Stimulated activated CD4-positive, alpha-beta T cell treated with anti-CD3 and anti-CD28 coated beads, TNF-alpha, amount 100 ng/mL, for 1 hour (primary cell): ENCODE measurements at regions not wholly inside any gene's neighbourhood (a gene's known extent, or its start where the extent isn't known, plus 50 kb on each side); places are given as distances from the start of the nearest gene placed in this dataset.
A peak's percentile ranks its signal among the peaks of the same experiment; 100 is the strongest.
"Not testable (repeated sequence)": the region's sequence is repeated elsewhere in the genome, so short reads cannot be mapped to it uniquely, and the experiment has no call there.

Experiments
- DNase-seq, 3 donors: peaks; one replicate each; pipeline ENCODE4 v3.0.0-alpha.2; 2020; ENCODE audit warnings: low read depth in 3 of 3, low spot score in 1 of 3

DNA sequence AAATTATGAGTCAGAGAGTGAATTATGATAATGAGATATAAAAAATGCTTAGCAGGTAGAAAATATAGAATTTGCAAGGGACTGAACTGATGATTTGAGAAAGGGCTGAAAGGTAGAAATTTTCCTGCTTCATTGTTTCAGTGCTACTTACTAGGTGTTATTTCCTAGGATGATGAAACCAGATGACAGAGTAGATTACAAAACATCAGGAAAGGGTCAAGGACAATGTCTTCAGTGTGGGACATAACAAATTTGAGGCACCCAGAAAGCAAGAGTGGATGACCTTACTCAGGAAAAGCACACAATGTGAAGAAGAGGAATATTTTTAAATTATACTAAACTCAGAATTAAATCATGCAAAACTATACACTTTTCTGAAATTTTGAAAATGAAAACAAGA lies 102.1 kb downstream of the SHCBP1 start:
- DNase-seq: no peak

DNA sequence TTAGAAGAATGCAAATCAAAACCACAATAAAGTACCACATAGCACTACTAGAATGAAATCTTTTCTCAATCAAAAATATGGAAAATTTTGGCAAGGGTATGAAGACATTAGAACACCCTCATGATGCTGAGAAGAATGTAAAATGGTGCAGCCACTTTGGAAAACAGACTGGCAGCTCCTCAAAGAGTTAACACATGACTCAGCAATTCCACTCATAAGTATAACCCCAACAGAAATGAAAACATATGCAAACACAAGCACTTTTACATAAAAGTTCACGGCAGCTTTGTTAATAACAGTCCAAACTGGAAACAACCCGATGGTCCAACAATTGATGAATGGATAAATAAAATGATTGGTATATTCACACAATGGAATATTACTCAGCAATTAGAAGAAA lies 124.5 kb downstream of the SHCBP1 start:
- no peak for DNase-seq

DNA sequence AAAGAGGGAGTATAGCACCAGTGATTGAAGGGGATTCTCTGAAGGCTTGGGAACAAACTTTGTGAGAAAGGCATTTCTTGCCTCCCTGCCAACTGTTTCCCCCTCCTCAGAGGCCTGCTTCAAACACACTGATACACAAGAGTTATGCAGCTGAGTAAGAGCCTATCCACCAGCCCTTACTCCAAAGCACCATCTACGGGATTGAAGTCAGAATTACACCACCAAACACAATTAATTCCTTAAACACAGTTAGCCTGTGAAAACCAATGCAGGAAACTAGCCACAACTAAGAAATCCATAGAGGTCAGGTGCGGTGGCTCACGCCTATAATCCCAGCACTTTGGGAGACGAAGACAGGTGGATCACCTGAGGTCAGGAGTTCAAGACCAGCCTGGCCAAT lies 138.3 kb downstream of the SHCBP1 start:
- no peak for DNase-seq

DNA sequence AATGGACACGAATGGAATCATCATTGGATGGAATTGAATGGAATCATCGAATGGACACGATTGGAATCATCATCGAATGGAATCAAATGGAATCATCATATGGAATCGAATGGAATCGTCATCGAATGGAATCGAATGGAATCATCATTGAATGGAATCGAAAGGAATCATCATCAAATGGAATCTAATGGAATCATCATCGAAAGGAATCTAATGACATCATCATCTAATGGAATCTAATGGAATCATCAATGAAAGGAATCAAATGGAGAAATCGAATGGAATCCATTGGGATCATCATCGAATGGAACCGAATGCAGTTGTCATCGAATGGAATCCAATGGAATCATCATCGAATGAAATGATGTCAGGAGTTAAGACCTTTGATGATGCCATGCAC lies 154.9 kb downstream of the SHCBP1 start:
- no peak for DNase-seq

DNA sequence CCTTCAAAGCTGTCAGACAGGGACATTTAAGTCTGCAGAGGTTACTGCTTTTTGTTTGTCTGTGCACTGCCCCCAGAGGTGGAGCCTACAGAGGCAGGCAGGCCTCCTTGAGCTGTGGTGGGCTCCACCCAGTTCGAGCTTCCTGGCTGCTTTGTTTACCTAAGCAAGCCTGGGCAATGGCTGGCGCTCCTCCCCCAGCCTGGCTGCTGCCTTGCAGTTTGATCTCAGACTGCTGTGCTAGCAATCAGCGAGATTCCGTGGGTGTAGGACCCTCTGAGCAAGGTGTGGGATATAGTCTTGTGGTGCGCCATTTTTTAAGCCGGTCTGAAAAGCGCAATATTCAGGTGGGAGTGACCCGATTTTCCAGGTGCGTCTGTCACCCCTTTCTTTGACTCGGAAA lies 166.4 kb downstream of the SHCBP1 start:
- not testable (repeated sequence) for DNase-seq

DNA sequence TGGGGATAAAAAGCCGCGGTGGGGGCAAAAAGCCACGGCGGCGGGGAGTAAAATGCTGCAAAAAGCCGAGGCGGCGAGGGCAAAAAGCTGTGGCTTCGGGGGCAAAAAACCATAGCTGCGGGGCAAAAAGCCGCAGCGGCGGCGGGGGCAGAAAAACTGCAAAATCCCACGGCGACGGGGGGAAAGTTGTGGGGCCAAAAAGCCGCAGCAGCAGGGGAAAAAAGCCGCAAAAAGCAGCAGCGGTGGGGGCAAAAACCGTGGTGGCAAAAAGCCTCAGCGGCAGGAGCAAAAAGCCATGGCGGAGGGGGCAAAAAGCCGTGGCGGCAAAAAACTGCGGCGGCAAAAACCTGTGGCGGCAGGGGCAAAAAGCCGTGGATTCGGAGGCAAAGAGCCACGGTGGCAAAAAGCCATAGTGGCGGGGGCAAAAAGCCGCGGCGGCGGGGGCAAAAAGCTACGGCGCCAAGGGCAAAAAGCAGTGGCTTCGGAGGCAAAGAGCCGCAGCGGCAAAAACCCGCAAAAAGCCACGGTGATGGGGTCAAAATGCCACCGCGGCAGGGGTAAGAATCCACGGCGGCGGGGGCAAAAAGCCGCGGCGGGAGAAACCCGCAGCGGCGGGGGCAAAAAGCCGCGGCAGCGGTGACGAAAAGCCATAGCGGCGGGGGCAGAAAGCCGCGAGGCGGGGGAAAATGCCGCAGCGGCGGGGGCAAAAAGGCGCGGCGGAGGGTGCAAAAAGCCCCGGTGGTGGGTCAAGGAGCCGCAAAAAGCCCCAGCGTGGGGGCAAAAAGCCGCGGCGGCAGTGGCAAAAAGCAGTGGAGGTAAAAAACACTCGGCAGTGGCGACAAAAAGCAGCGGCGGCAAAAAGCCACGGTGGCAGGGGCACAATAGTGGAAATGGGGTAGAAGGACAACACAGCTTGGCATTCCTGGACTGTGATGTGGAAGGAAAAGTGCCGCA lies 192.8 kb downstream of the SHCBP1 start:
- DNase-seq: no peak

DNA sequence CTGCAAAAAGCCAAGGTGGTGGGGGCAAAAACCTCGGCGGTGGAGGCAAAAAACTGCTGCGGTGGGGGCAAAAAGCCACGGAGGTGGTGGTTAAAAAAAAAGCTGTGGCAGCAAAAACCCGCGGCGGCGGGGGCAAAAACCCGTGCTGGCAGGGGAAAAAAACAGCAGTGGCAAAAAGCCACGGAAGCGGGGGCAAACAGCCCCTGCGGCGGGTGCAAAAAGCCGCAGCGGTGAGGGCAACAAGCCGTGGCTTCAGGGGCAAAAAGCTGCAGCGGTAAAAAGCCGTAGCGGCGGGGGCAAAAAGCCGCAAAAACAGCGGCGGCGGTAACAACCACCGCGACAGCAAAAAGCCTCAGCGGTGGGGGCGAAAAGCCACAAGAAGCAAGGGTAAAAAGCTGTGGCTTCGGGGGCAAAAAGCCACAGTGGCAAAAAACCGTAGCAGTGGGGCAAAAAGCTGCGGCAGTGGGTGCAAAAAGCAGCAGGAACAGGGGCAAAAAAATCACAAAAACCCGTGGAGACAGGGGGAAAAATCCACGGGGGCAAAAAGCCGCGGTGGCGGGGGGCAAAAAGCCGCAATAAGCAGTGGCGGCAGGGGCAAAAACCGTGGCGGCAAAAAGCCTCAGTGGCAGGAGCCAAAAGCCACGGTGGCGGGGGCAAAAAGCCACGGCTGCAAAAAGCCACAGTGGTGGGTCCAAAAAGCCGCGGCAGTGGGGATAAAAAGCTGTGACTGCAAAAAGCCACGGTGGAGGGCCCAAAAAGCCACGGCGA lies 193.7 kb downstream of the SHCBP1 start:
- no peak for DNase-seq

DNA sequence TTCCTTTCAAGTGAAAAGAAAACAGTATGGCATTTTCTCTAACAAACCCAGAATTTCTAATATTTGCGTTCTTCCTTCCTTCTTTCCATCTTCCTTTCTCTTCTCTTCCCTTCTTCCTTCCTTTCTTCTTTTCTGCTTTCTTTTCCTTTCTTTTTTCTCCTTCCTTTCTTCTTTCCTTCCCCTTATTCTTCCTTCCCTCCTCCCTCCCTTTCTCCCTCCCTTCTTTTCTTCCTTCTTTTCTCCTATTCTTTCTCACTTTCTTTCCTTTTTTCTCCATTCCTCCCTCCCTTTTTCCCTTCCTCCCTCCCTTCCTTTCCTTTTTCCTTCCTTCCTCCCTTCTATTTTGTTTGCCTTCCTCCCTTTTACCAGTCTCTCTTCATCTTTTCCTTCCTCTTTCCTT lies 194.8 kb downstream of the SHCBP1 start:
- no peak for DNase-seq

DNA sequence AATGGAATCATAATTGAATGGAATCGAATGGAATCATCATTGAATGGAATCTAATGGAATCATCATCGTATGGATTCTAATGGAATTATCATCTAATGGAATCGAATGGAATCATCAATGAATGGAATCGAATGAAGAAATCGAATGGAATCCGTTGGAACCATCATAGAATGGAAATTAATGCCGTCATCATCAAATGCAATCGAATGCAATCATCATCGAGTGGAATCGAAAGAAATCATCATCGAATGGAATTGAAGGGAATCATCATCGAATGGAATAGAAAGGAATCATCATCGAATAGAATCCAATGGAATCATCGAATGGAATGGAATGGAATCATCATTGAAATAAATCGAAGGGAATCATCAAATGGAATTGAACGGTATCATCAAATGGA lies 217.2 kb downstream of the SHCBP1 start:
- no peak for DNase-seq

DNA sequence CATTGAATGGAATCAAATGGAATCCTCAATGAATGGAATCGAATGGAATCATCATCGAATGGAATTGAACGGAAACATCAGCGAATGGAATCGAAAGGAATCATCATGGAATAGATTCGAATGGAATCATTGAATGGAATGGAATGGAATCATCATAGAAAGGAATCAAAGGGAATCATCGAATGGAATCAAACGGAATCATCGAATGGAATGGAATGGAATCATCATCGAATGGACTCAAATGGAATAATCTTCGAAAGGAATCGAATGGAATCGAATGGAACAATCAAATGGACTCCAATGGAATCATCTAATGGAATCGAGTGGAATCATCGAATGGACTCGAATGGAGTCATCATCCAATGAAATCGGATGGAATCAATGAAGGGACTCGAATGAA lies 222.6 kb downstream of the SHCBP1 start:
- not testable (repeated sequence) for DNase-seq

DNA sequence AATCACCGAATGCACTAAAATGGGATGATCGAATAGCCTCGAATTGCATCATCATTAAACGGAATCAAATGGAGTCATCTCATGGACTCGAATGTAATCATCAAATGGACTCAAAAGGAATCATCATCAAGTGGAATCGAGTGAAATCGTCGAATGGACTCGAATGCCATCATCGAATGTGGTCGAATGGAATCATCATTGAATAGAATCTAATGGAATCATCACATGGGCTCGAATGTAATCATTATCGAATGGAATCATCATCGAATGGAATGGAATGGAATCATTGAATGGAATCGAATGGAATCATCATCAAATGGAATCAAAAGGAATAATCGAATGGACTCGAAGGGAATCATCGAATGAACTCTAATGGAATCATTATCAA lies 224.3 kb downstream of the SHCBP1 start:
- not testable (repeated sequence) for DNase-seq

DNA sequence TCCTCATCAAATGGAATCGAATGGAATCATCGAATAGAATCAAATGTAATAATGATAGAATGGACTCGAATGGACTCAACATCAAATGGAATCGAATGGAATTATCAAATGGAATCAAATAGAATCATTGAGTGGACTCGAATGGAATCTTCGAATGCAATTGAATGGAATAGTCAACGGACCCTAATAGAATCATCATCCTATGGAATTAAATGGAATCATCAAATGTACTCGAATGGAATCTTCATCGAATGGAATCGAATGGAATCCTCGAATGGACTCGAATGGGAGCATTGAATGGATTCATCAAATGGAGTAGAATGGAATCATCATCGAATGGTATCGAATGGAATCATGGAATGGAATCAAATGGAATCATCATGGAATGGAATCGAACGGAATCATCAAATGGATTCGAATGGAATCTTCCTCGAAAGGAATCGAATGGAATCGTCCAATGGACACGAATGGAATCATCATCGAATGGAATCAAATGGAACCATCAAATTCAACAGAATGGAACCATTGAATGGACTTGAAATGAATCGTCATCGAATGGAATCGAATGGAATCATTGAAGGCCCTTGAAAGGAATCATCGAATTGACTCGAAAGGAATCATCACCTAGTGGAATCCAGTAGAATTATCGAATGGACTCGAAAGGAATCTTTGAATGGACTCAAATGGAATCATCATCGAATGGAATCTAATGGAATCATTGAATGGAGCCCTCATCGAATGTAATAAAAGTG lies 224.9 kb downstream of the SHCBP1 start:
- not testable (repeated sequence) for DNase-seq

DNA sequence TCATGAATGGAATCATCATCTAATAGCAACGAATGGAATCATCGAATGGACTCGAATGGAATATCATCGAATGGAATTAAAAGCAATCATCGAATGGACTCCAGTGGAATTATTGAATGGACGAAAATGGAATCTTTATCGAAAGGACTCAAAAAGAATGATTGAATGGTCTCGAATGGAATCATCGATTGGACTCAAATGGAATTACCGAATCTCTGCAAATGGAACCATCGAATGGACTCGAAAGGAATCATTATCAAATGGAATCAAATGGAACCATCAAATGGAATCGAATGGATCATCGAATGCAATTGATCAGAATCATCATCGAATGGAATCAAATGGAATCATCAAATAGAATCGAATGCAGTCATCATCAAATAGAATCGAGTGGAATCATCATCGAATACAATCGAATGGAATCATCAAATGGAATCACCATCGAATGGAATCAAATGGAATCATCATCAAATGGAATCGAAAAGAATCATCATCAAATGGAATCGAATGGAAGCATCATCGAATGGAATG lies 225.7 kb downstream of the SHCBP1 start:
- not testable (repeated sequence) for DNase-seq

DNA sequence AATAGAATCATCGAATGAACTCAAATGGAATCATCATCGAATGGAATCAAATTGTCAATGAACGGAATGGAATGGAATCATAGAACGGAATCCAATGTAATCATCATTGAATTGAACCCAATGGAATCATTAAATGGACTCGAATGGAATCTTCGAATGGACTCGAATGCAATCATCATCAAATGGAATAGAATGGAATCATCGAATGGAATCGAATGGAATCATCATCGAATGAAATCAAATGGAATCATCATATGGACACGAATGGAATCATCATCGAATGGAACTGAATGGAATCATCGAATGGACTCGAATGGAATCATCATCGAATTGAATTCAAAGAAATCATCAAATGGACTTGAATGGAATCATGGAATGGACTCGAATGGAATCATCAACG lies 226.2 kb downstream of the SHCBP1 start:
- DNase-seq: not testable (repeated sequence)

DNA sequence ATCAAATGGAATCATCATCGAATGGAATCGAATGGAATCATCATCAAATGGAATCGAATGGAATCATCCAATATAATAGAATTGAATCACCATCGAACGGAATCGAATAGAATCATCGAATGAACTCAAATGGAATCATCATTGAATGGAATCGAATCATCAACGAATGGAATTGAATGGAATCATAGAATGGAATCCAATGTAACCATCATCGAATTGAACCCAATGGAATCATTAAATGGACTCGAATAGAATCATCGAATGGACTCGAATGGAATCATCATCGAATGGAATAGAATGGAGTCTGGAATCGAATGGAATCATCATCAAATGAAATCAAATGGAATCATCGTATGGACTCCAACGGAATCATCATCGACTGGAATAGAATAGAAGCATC lies 227.0 kb downstream of the SHCBP1 start:
- DNase-seq: not testable (repeated sequence)

DNA sequence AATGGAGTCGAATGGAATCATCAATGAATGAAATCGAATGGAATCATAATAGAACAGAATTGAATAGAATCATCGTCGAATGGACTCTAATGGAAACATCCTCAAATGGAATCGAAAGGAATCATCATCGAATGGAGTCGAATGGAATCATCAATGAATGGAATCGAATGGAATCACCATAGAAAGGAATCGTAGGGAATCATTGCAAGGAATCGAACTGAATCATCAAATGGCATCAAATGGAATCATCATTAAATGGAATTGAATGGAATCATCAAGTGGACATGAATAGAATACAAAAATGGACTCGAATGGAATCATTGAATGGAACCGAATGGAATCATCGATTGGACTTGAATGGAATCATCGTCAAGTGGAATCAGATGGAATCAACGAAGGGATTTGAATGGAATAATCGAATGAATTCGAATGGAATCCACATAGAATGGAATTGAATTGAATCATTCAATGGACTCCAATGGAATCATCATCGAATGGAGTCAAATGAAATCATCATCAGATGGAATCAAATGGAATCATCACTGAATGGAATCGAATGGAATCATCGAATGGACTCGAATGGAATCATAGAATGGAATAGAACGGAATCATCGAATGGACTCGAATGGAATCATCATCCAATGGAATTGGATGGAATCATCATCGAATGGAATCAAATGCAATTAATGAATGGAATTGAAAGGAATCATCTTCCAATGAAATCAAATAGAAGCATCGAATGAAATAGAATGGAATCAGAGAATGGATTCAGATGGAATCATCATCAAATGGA lies 228.1 kb downstream of the SHCBP1 start:
- DNase-seq: not testable (repeated sequence)

DNA sequence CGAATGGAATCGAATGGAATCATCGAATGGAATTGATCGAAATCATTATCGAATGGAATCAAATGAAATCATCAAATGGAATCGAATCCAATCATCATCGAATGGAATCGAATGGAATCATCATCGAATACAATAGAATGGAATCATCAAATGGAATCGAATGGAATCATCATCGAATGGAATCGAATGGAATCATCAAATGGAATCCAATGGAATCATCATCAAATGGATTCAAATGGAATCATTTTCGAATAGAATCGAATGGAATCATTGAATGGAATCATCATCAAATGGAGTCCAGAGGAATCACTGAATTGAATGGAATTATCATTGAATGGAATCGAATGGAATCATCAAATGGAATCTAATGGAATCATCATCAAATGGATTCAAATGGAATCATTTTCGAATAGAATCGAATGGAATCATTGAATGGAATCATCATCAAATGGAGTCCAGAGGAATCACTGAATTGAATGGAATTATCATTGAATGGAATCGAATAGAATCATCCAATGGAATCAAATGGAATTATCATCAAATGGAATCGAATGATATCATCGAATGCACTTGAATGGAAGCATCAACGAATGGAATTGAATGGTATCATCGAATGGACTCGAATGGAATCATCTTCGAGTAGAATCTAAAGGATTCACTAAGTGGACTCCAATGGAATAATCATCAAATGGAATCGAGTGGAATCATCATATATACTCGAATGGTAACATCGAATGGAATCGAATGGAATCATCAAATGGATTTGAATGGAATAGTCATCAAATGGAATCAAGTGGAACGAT lies 230.3 kb downstream of the SHCBP1 start:
- peak in 2 of 3 donors; percentile 50 to 61 for DNase-seq

DNA sequence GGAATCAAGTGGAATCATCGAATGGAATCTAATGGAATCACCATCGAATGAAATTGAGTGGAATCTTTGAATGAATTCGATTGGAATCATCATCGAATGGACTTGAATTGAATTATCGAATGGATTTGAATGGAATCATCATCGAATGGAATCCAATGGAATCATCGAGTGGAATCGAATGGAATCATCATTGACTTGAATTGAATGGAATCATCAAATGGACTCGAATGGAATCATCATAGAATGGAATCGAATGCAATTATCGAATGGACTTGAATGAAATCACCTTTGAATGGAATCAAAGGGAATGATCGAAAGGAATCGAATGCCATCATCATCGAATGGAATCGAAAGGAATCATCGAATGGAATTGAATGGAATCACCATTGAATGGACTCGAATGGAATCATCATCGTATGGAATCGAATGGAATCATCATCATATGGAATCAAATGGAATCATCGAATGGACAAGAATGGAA lies 231.6 kb downstream of the SHCBP1 start:
- peak in 2 of 3 donors; percentile 89 to 94 for DNase-seq

DNA sequence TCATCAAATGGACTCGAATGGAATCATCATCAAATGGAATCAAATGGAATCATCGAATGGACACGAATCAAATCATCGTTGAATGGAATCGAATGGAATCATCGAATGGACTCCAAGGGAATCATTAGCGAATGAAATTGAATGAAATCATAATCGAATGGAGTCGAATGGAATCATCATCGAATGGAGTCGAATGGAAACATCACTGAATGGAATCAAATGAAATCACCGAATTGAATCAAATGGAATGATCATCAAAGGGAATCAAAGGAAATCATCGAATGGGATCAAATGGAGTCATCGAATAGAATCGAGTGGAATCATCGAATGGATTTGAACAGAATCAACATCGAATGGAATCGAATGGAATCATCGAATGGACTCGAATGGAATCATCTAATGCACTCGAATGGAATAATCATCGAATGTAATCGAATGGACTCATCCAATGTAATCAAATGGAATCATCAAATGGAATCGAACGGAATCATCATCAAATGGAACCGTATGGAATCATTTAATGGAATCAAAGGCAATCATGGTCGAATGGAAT lies 232.2 kb downstream of the SHCBP1 start:
- not testable (repeated sequence) for DNase-seq
